ENCODE measurements at regions not wholly inside any gene's neighbourhood (a gene's known extent, or its start where the extent isn't known, plus 50 kb on each side); places are given as distances from the start of the nearest gene placed in this dataset.

- no peak overlapping the region for H3K4me3 ChIP-seq (ENCODE audit: low read depth, low read length)
- DNase-seq (ENCODE audit: low read depth) = no peak
- TF ChIP-seq, protein P1, sequence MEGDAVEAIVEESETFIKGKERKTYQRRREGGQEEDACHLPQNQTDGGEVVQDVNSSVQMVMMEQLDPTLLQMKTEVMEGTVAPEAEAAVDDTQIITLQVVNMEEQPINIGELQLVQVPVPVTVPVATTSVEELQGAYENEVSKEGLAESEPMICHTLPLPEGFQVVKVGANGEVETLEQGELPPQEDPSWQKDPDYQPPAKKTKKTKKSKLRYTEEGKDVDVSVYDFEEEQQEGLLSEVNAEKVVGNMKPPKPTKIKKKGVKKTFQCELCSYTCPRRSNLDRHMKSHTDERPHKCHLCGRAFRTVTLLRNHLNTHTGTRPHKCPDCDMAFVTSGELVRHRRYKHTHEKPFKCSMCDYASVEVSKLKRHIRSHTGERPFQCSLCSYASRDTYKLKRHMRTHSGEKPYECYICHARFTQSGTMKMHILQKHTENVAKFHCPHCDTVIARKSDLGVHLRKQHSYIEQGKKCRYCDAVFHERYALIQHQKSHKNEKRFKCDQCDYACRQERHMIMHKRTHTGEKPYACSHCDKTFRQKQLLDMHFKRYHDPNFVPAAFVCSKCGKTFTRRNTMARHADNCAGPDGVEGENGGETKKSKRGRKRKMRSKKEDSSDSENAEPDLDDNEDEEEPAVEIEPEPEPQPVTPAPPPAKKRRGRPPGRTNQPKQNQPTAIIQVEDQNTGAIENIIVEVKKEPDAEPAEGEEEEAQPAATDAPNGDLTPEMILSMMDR (IDR thresholded peaks at IDR 0.05; ENCODE audit: insufficient read depth, low read length) = no peak
These were observed 176.8 kb downstream of the LMO4 start for GRCh38 chr1:87505391-87505983.

GRCh38 chr1:87506147-87506546 is 177.5 kb downstream of the LMO4 start:
- TF ChIP-seq, protein P1 (IDR thresholded peaks at IDR 0.05; ENCODE audit: insufficient read depth, low read length) = no peak
- DNase-seq (ENCODE audit: low read depth) = no peak
- H3K4me3 ChIP-seq (ENCODE audit: low read depth, low read length) = no peak overlapping the region

DNA sequence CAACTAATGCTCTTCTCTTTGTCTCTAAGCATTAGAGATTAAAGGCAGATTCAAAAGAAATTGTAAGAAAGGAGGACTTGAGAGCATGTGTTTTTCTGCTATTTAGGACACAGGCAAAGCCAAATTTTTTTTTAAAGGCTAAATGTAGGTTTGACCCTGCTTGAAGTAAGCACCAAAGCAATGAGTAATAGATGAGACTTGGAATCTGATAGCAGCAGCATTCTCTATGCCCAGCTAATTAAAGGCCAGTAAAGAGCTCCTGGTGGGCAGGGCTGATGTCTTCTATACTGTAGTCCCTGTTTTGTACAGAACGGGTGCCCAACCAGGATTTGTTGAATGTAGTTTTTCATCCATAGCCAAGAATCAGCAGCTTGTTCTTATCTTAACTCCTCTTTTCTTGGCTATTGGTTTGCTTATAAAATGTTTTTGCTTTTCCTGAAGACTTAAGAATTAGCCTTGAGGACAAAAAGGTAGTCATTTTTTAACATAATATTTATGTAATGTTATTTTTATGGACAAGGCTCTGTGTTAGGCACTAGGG is 179.6 kb downstream of the LMO4 start:
- TF ChIP-seq, protein P1 (IDR thresholded peaks at IDR 0.05; ENCODE audit: insufficient read depth, low read length) = no peak
- peak; percentile 24 for DNase-seq (ENCODE audit: low read depth)
- no peak overlapping the region for H3K4me3 ChIP-seq (ENCODE audit: low read depth, low read length)

- TF ChIP-seq, protein P1 (IDR thresholded peaks at IDR 0.05; ENCODE audit: insufficient read depth, low read length) = no peak
- DNase-seq (ENCODE audit: low read depth) = no peak
- H3K4me3 ChIP-seq (ENCODE audit: low read depth, low read length) = no peak overlapping the region
These were observed 181.9 kb downstream of the LMO4 start for GRCh38 chr1:87510540-87510939.

GRCh38 chr1:87511449-87511848 is 182.8 kb downstream of the LMO4 start:
- no peak overlapping the region for H3K4me3 ChIP-seq (ENCODE audit: low read depth, low read length)
- no peak for DNase-seq (ENCODE audit: low read depth)
- TF ChIP-seq, protein P1 (IDR thresholded peaks at IDR 0.05; ENCODE audit: insufficient read depth, low read length) = no peak

DNA sequence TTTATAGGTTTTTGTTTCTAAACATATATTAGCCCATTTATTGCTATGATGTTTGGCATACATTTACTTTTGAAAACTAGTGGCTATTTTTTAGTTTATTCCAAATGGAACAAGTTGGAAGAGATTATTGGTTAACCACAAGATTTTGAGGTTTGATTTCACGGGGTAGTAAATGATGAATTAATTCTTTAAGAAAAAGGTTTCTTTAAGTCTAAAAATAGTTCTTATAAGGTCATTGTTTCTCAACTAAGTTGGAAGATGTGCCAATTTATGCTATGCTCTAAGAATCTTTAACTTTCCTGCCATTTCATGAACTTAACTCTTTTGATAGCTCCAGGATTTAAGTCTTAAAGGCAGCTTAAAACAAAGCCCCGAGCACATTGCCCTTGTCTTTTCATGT is 183.8 kb downstream of the LMO4 start:
- no peak for DNase-seq (ENCODE audit: low read depth)
- TF ChIP-seq, protein P1 (IDR thresholded peaks at IDR 0.05; ENCODE audit: insufficient read depth, low read length) = no peak
- H3K4me3 ChIP-seq (ENCODE audit: low read depth, low read length) = no peak overlapping the region

DNA sequence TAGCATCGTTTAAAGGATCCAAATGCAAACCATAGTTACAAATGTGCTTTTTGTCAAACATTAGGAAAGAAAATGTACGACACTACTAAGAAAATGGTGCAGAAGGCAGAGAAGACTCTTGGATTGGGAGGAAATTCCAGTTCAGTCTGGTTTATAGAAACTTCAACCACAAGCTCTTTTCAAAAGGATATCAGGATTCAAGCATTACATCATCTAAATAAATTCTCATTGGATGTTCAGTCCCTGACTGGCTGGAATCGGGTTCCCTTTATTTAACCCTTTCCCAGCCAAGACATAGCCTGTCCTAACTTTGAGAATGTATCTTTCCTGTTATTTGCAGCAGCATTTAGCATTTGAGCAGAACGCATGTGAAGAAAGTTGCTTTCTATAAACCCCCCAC is 184.6 kb downstream of the LMO4 start:
- no peak for DNase-seq (ENCODE audit: low read depth)
- H3K4me3 ChIP-seq (ENCODE audit: low read depth, low read length) = no peak overlapping the region
- TF ChIP-seq, protein P1 (IDR thresholded peaks at IDR 0.05; ENCODE audit: insufficient read depth, low read length) = no peak
